ENCODE measurements at regions not wholly inside any gene's neighbourhood (a gene's known extent, or its start where the extent isn't known, plus 50 kb on each side); places are given as distances from the start of the nearest gene placed in this dataset.
"Not testable (repeated sequence)": the region's sequence is repeated elsewhere in the genome, so short reads cannot be mapped to it uniquely, and the experiment has no call there.

DNA sequence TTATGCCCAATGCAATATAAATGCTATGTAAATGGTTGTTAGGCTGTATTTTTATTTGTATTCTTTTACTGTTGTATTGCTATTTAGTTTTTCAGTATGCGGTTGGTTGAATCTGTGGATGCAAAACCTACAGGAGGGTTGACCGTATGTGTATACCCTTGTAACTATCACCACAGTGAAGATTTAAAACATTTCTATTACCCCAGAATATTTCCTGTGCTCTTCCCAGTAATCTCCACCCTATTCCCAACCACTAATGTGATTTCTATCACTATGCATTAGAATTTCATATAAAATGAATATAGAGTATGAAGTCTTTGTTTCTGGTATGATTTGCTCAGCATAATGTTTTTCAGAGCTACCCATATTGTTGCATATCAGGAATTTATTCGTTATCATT lies 705.0 kb downstream of the MECOM start:
- Mint-ChIP-seq H3K36me3 (no peaks in the 10 kb centered on the region), H3K27ac (no peak overlapping the region), H3K4me3 (no peak overlapping the region), H3K27me3 (no peaks in the 10 kb centered on the region), H3K4me1 (no peaks in the 10 kb centered on the region), H3K9me3 (no peaks in the 10 kb centered on the region)
- no peak for ATAC-seq

DNA sequence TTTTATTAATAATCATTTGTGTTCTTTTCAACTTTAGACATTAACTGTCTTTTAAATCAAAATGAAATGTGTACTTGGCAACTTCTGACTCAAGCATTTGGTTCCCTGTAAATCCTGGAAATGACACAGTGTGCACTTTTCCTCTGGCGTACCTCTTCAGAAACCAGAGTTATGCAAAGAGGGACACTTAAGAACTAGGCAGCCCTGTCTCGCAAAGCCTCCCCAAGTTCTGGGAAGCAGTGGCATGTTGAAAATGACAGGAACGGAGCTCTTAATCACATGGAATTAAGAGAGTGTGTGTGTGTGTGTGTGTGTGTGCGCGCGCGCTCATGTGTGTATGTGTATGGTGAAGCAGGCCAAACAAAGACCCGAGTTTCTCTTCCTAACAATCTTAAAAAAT lies 707.4 kb downstream of the MECOM start:
- Mint-ChIP-seq H3K9me3 (no peaks in the 10 kb centered on the region), H3K27me3 (no peaks in the 10 kb centered on the region), H3K4me3 (no peak overlapping the region), H3K36me3 (no peaks in the 10 kb centered on the region), H3K4me1 (no peaks in the 10 kb centered on the region), H3K27ac (no peak overlapping the region)
- no peak for ATAC-seq

DNA sequence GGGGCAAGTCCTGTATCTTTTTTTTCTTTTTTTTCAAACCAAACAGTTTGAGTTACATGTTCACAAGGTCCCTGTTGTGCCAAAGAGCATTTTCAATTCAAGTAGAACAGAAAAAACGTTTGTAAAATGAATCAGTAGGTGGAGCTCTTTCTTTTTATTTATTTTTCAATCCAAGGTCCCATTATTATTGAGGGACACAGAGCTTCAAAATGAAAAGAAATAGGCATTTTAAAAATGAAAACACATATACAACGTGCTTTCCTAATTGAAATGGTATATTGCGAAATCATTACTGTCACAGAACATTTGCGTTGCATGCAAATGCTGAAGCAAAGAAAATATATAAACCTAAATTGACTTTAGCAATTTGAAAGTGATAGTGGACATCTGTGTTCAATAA lies 711.0 kb downstream of the MECOM start:
- Mint-ChIP-seq H3K4me1 (no peaks in the 10 kb centered on the region), H3K27me3 (no peaks in the 10 kb centered on the region), H3K27ac (no peak overlapping the region), H3K36me3 (no peaks in the 10 kb centered on the region), H3K4me3 (no peak overlapping the region), H3K9me3 (no peaks in the 10 kb centered on the region)
- ATAC-seq = no peak

DNA sequence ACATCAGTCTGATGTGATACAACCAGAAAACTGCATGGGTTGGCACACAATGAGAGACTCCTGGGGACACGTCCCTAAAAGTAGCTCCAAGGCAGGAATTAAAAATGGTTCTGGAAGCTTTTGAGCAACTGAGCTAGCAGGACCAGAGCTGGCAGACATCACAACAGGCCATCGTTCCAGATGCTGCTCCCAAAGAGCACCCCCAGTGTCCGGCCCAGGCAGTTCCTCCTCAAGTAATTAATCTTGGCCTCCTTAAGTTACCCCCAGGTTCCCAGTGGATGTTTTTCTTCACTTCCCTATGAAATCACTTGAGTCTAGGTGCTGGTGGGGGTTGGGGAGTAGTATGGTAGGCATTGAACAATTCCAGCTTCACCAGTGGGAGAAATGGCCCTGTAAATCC lies 711.6 kb downstream of the MECOM start:
- H3K36me3 Mint-ChIP-seq = no peaks in the 10 kb centered on the region
- ATAC-seq = no peak
- H3K9me3 Mint-ChIP-seq = peaks cover 2% of the 10 kb centered on the region
- no peaks in the 10 kb centered on the region for H3K27me3 Mint-ChIP-seq
- H3K27ac Mint-ChIP-seq = no peak overlapping the region
- no peaks in the 10 kb centered on the region for H3K4me1 Mint-ChIP-seq
- H3K4me3 Mint-ChIP-seq = no peak overlapping the region

DNA sequence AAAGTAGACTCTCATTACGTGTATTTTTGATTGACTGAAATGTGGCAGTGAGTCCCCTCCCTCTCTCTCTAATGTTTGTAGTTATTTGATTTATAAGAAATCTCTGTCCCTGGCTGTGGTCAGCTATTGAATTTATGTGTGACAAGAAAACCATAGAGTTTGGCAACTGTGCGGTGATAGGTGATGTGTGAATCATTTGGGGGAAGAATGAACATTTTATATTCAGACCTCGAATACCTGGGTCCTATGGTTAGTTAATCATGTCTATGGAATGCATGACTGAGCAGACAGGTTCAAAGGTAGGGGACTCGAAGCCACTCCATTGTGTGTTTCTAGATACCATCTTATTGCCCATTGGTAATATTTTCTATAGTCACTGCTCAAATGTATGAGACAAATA lies 712.1 kb downstream of the MECOM start:
- no peaks in the 10 kb centered on the region for H3K36me3 Mint-ChIP-seq
- H3K4me1 Mint-ChIP-seq = no peaks in the 10 kb centered on the region
- no peak for ATAC-seq
- H3K9me3 Mint-ChIP-seq = peaks cover 2% of the 10 kb centered on the region
- H3K27ac Mint-ChIP-seq = no peak overlapping the region
- H3K27me3 Mint-ChIP-seq = no peaks in the 10 kb centered on the region
- H3K4me3 Mint-ChIP-seq = no peak overlapping the region

DNA sequence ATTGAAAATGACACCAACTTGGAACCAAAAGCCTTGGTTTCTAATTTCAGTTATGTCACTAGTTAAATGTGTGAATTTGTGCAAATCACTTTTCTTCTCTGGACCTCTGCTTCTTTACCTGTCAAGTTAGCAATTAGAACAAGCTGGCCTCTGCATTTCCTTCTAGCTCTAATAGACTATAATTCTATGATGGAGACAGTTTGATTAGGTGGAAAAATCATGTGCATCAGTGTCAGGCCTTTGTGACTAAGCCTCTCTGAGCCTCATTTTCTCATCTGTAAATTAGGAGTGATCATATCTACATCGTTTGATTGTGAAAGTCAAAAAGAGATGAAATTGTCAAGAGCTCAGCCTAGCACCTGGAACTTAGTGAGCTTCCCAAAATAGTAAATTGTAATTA lies 712.9 kb downstream of the MECOM start:
- Mint-ChIP-seq H3K27ac (no peak overlapping the region), H3K36me3 (no peaks in the 10 kb centered on the region), H3K9me3 (peaks cover 2% of the 10 kb centered on the region), H3K4me3 (no peak overlapping the region), H3K4me1 (no peaks in the 10 kb centered on the region), H3K27me3 (no peaks in the 10 kb centered on the region)
- ATAC-seq = no peak

DNA sequence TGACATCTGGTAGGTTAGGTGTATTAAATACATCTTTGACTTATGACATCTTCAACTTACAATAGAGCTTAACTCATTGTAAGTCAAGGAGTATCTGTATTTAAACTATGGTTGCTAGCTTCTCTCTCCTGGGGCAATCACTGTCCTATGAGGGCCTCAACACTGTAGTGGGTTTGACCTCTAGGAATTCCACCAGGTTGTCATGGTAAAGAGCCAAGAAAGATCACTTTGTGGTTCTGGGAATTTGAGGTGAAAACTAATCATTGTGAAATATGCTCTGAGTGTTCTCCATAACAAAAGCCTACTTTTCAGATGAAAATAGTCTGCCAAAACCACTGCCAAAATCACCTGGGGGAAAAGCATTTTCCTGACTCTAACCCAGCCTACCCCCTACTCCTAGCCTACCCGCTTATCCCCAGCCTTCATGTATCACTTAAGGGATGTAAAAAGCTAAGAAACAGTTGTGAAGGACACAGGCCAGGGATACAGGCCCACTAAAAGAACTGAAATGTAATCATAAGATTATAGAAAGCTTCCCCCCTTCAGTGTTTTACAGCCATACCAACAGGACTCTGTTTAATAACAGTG lies 723.8 kb downstream of the MECOM start:
- no peak overlapping the region for H3K27ac Mint-ChIP-seq
- no peaks in the 10 kb centered on the region for H3K36me3 Mint-ChIP-seq
- H3K9me3 Mint-ChIP-seq = no peaks in the 10 kb centered on the region
- no peak overlapping the region for H3K4me3 Mint-ChIP-seq
- ATAC-seq = no peak
- H3K4me1 Mint-ChIP-seq = no peaks in the 10 kb centered on the region
- H3K27me3 Mint-ChIP-seq = no peaks in the 10 kb centered on the region

DNA sequence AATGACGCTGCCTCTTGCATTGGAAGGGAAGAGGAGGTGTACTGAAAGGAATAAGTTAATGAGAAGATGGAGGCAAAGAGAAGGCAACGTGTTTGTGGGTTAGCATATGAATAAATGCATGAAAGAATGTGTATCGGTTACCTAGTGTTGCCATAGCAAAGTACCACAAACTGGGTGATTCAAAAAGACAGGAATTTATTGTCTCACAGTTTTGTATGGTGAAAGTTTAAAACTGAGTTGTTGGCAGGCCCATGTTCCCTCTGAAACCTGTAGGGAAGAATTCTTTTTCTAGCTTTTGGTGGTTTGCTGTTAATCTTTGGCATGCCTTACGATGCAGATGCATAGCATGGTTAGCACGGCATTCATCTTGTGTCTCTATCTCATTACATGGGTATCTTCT lies 729.9 kb downstream of the MECOM start:
- H3K9me3 Mint-ChIP-seq = peaks cover 23% of the 10 kb centered on the region
- H3K27ac Mint-ChIP-seq = no peak overlapping the region
- H3K4me1 Mint-ChIP-seq = no peaks in the 10 kb centered on the region
- no peaks in the 10 kb centered on the region for H3K27me3 Mint-ChIP-seq
- no peak for ATAC-seq
- H3K36me3 Mint-ChIP-seq = no peaks in the 10 kb centered on the region
- no peak overlapping the region for H3K4me3 Mint-ChIP-seq

DNA sequence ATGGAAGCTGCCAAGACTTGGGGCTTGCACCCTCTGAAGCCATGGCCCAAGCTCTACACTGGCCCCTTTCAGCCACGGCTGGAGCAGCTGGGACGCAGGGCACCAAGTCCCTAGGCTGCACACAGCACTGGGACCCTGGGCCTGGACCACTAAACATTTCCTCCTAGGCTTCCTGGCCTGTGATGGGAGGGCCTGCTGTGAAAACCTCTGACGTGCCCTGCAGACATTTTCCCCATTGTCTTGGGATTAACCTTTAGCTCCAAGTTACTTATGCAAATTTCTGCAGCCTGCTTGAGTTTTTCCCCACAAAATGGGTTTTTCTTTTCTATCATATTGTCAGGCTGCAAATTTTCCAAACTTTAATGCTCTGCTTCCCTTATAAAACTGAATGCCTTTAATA lies 733.5 kb downstream of the MECOM start:
- H3K4me3 Mint-ChIP-seq = not testable (repeated sequence)

DNA sequence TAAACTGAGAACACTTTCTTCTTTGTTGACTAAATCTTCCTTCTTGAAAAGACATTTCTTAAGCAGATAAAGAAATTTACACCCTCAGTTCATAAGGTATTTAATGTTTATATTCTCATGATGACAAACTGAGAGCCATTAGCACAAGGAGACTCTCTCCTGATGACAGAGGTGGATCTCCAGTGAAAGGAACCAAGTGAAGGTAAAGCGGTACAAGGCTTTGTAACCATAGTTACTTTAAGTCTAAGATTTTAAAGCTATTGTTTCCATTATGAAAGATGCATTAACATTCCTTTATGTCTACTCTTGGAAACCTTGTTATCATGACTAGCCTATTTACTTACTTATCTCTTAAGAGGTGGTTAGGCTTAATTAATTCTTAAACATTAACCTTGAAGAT lies 737.1 kb downstream of the MECOM start:
- Mint-ChIP-seq H3K27ac (no peak overlapping the region), H3K27me3 (no peaks in the 10 kb centered on the region), H3K4me1 (no peaks in the 10 kb centered on the region), H3K9me3 (peaks cover 8% of the 10 kb centered on the region), H3K4me3 (no peak overlapping the region), H3K36me3 (no peaks in the 10 kb centered on the region)
- ATAC-seq = no peak

More for the DNA sequence above, 733.5 kb downstream of the MECOM start:
- H3K4me1 Mint-ChIP-seq, H3K36me3 Mint-ChIP-seq, H3K27me3 Mint-ChIP-seq, H3K27ac Mint-ChIP-seq, ATAC-seq: not testable (repeated sequence)
- peaks cover 23% of the 10 kb centered on the region for H3K9me3 Mint-ChIP-seq

DNA sequence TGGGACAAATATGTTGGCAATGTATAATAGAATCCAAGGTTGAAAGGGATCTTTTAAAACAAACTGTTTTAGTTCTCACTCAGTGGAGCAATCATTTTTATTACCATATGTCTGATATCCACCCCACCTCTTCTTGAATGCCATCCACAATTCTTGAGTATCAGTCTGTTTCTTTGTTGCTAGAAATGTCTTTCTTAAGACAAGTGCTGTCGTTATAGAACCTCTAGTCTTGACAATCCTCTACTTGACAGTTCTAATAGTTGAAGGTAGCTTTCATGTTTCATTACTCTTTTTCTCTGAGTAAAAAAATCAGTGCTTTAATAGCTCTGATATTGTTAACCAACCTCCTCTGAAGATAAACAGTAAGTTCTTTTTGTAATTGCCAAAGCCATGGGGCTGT lies 737.9 kb downstream of the MECOM start:
- ATAC-seq = no peak
- Mint-ChIP-seq H3K4me1 (no peaks in the 10 kb centered on the region), H3K4me3 (no peak overlapping the region), H3K27me3 (no peaks in the 10 kb centered on the region), H3K9me3 (peaks cover under 1% of the 10 kb centered on the region), H3K27ac (no peak overlapping the region), H3K36me3 (no peaks in the 10 kb centered on the region)

DNA sequence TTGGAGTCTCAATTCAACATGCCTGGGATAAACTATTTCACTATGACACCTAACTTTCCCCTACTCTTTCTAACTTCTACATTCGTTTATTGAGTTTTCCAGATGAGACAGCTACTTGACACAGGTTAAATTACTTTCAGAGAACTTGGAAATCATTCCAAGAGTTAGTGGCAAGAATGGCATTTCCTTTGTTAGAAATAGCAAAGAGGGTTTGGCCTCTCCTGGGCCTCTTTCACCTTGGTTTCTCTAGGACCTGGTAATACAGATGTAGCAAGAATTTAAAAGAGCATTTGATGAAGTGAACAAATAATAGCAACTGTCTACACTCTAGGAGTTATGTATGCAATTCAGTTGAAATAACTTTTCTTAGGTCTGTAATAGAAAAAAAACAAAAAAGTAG lies 748.9 kb downstream of the MECOM start:
- Mint-ChIP-seq H3K4me3 (no peak overlapping the region), H3K36me3 (no peaks in the 10 kb centered on the region), H3K27ac (no peak overlapping the region), H3K4me1 (no peaks in the 10 kb centered on the region), H3K9me3 (no peaks in the 10 kb centered on the region), H3K27me3 (no peaks in the 10 kb centered on the region)
- ATAC-seq = no peak

DNA sequence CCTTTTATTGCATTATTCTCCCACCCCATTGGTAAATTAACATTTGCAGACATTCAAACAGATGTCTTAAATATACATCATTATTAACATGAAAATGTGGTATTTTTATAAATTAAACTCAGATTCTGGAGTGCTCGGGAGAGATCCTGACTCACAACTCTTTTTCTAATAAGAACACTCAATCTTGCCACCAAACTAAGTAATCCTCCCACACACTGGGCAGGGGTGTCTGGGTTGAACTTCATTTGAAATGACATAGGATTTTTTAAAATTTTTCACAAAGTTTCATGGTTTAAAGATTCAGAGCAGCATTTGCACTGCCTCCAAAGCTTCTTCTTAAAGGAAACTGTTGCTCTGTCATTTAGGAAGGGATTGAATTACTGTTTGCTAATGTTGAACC lies 754.3 kb downstream of the MECOM start:
- no peaks in the 10 kb centered on the region for H3K36me3 Mint-ChIP-seq
- no peaks in the 10 kb centered on the region for H3K27me3 Mint-ChIP-seq
- no peak overlapping the region for H3K4me3 Mint-ChIP-seq
- H3K27ac Mint-ChIP-seq = no peak overlapping the region
- ATAC-seq = no peak
- no peaks in the 10 kb centered on the region for H3K4me1 Mint-ChIP-seq
- no peaks in the 10 kb centered on the region for H3K9me3 Mint-ChIP-seq

DNA sequence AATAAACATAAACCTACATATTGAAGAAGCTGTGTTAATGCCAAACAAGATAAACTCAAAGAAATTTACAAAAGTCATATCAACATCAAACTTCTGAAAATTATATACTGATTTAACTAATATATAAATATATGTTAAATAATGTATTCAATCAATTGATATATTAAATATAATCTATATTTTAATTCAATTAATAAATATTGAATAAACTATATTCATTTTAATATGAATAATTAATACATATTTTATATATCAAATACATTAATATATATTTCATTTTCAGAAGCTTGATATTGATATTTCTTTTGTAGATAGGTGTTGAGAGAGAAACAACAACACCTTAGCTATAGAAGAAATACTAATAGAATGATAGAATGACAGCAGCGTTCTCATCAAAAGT lies 768.1 kb downstream of the MECOM start:
- Mint-ChIP-seq H3K36me3 (no peaks in the 10 kb centered on the region), H3K9me3 (peaks cover 9% of the 10 kb centered on the region), H3K27ac (no peak overlapping the region), H3K27me3 (no peaks in the 10 kb centered on the region), H3K4me3 (no peak overlapping the region), H3K4me1 (no peaks in the 10 kb centered on the region)
- ATAC-seq = no peak

DNA sequence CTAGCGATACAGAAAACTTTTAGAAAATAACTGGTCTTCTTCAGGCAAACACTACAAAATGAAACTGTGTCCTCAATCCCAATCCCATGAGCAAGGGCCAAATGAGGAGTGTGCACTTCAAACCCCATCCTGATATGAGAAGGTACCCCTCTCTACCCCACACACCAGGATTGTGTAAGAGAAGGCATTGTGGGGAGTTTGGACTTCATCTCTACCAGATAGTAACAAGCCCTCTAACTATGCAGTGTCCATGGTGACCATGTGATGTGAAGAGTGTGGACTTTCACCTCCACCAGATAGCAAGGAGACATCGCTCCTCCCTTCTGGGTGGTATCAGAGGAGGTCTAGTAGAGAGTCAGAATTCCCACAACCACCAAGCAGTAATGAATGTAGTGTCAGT lies 769.3 kb downstream of the MECOM start:
- Mint-ChIP-seq H3K27ac (no peak overlapping the region), H3K4me1 (no peaks in the 10 kb centered on the region), H3K27me3 (no peaks in the 10 kb centered on the region), H3K36me3 (no peaks in the 10 kb centered on the region), H3K4me3 (no peak overlapping the region), H3K9me3 (peaks cover 9% of the 10 kb centered on the region)
- no peak for ATAC-seq

DNA sequence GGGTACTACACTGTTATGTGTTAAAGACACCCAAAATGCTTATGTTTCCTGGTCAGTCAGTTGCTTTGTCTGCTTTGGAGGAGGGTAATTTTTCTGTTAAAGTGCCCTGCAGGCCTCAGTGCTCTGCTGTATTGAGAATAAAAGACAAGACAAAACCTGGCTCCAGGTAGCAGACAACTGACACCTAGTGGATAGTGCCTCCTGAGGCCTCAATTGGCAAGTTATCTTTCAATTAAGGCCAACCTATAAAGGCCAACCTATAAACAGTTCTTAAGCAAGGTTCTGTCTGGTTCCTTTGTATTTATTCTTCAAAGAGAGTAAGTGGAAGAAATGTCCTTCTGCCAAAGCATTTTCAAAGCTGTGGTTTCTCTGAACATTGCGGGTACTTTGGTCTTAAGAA lies 773.8 kb downstream of the MECOM start:
- H3K9me3 Mint-ChIP-seq = no peaks in the 10 kb centered on the region
- H3K36me3 Mint-ChIP-seq = no peaks in the 10 kb centered on the region
- no peaks in the 10 kb centered on the region for H3K4me1 Mint-ChIP-seq
- H3K4me3 Mint-ChIP-seq = no peak overlapping the region
- no peak for ATAC-seq
- H3K27me3 Mint-ChIP-seq = no peaks in the 10 kb centered on the region
- no peak overlapping the region for H3K27ac Mint-ChIP-seq

DNA sequence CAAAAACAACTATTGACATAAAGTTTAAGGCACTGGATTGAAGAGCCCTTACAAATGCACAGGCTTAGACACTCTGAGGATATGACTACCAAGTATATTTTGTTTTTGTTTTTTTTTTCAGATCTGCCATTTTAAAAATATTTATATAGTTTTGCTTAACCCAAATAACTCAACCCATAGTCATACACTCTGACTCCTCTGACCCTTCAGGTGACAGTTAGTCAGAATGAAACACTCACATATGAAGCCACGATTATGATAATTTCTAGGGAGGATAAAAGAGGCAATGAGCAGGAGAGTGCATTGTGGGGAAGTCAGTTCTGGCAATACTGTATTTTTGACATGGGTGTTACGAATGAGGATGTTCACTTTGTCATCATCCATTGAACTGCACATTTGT lies 774.7 kb downstream of the MECOM start:
- H3K4me3 Mint-ChIP-seq = no peak overlapping the region
- H3K4me1 Mint-ChIP-seq = no peaks in the 10 kb centered on the region
- H3K27ac Mint-ChIP-seq = no peak overlapping the region
- H3K27me3 Mint-ChIP-seq = no peaks in the 10 kb centered on the region
- H3K36me3 Mint-ChIP-seq = no peaks in the 10 kb centered on the region
- ATAC-seq = no peak
- no peaks in the 10 kb centered on the region for H3K9me3 Mint-ChIP-seq
